ENCODE measurements at regions not wholly inside any gene's neighbourhood (a gene's known extent, or its start where the extent isn't known, plus 50 kb on each side); places are given as distances from the start of the nearest gene placed in this dataset.

DNA sequence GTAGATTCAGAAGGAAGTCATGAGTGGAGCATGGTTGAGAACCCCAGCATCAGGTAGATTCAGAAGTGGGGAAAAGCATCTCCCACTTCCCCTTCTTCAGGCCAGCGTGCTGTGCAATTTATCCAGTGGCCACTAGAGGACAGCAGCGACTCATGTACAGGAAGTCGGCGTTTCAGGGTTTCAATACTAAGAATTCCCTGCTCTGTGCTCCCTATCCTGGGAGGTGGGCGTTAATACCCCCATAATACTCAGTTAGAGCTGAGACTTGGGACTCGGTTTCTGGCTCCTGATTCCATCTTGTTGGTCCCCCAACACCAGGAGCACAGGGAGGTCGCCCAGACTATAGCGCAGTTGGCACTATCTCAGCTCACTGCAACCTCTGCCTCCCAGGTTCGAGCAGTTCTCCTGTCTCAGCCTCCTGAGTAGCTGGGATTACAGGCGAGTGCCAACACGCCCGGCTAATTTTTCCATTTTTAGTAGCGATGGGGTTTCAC lies 75.3 kb upstream of the AMZ2 start (continued):
- TF ChIP-seq ETV5 (CRISPR knock-in tag; IDR thresholded peaks at IDR 0.05; ENCODE audit: borderline replicate concordance) (peak; percentile 41; the same call in 1 of the 2 replicates), CBX2 (IDR thresholded peaks at IDR 0.05; ENCODE audit: low read depth, low read length) (no peak), CBX2 (CRISPR knock-in tag; IDR thresholded peaks at IDR 0.05; ENCODE audit: low read depth) (no peak), ZFYVE20 (CRISPR knock-in tag; IDR thresholded peaks at IDR 0.05; ENCODE audit: borderline replicate concordance, low read depth) (no peak), KAT7 (CRISPR knock-in tag; IDR thresholded peaks at IDR 0.05; ENCODE audit: borderline replicate concordance) (no peak), ZNF446 (CRISPR knock-in tag; IDR thresholded peaks at IDR 0.05) (no peak), POLR2G (IDR thresholded peaks at IDR 0.05; ENCODE audit: low read depth, low read length) (no peak), PAWR (CRISPR knock-in tag; IDR thresholded peaks at IDR 0.05; ENCODE audit: borderline replicate concordance) (no peak), ZNF572 (CRISPR knock-in tag; IDR thresholded peaks at IDR 0.05) (no peak), ZNF460 (CRISPR knock-in tag; IDR thresholded peaks at IDR 0.05; ENCODE audit: borderline replicate concordance) (peak; percentile 42; the same call in 1 of the 2 replicates), ELF3 (CRISPR knock-in tag; IDR thresholded peaks at IDR 0.05) (peak; percentile 65), ZMYM4 (CRISPR knock-in tag; IDR thresholded peaks at IDR 0.05) (no peak; the same call in 1 of the 2 replicates), SIX1 (CRISPR knock-in tag; IDR thresholded peaks at IDR 0.05; ENCODE audit: borderline replicate concordance) (peak; percentile 25; the same call in 1 of the 2 replicates), SP5 (CRISPR knock-in tag; IDR thresholded peaks at IDR 0.05; ENCODE audit: borderline replicate concordance, low read depth) (0 out of 2 replicates have a peak, but pooled peaks have one; percentile 18), ZNF350 (CRISPR knock-in tag; IDR thresholded peaks at IDR 0.05; ENCODE audit: borderline replicate concordance, low read depth) (no peak), ZNF484 (CRISPR knock-in tag; IDR thresholded peaks at IDR 0.05; ENCODE audit: borderline replicate concordance, low read depth) (no peak), NBN (conservative IDR thresholded peaks at IDR 0.05) (no peak), MEIS2 (CRISPR knock-in tag; IDR thresholded peaks at IDR 0.05) (no peak)
- TF ChIP-seq, protein P1, sequence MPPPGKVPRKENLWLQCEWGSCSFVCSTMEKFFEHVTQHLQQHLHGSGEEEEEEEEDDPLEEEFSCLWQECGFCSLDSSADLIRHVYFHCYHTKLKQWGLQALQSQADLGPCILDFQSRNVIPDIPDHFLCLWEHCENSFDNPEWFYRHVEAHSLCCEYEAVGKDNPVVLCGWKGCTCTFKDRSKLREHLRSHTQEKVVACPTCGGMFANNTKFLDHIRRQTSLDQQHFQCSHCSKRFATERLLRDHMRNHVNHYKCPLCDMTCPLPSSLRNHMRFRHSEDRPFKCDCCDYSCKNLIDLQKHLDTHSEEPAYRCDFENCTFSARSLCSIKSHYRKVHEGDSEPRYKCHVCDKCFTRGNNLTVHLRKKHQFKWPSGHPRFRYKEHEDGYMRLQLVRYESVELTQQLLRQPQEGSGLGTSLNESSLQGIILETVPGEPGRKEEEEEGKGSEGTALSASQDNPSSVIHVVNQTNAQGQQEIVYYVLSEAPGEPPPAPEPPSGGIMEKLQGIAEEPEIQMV (CRISPR knock-in tag; IDR thresholded peaks at IDR 0.05; ENCODE audit: low read depth): peak; percentile 41; the same call in 1 of the 2 replicates
- TF ChIP-seq, protein P2, sequence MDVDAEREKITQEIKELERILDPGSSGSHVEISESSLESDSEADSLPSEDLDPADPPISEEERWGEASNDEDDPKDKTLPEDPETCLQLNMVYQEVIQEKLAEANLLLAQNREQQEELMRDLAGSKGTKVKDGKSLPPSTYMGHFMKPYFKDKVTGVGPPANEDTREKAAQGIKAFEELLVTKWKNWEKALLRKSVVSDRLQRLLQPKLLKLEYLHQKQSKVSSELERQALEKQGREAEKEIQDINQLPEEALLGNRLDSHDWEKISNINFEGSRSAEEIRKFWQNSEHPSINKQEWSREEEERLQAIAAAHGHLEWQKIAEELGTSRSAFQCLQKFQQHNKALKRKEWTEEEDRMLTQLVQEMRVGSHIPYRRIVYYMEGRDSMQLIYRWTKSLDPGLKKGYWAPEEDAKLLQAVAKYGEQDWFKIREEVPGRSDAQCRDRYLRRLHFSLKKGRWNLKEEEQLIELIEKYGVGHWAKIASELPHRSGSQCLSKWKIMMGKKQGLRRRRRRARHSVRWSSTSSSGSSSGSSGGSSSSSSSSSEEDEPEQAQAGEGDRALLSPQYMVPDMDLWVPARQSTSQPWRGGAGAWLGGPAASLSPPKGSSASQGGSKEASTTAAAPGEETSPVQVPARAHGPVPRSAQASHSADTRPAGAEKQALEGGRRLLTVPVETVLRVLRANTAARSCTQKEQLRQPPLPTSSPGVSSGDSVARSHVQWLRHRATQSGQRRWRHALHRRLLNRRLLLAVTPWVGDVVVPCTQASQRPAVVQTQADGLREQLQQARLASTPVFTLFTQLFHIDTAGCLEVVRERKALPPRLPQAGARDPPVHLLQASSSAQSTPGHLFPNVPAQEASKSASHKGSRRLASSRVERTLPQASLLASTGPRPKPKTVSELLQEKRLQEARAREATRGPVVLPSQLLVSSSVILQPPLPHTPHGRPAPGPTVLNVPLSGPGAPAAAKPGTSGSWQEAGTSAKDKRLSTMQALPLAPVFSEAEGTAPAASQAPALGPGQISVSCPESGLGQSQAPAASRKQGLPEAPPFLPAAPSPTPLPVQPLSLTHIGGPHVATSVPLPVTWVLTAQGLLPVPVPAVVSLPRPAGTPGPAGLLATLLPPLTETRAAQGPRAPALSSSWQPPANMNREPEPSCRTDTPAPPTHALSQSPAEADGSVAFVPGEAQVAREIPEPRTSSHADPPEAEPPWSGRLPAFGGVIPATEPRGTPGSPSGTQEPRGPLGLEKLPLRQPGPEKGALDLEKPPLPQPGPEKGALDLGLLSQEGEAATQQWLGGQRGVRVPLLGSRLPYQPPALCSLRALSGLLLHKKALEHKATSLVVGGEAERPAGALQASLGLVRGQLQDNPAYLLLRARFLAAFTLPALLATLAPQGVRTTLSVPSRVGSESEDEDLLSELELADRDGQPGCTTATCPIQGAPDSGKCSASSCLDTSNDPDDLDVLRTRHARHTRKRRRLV (CRISPR knock-in tag; IDR thresholded peaks at IDR 0.05): no peak
- TF ChIP-seq, protein P3, sequence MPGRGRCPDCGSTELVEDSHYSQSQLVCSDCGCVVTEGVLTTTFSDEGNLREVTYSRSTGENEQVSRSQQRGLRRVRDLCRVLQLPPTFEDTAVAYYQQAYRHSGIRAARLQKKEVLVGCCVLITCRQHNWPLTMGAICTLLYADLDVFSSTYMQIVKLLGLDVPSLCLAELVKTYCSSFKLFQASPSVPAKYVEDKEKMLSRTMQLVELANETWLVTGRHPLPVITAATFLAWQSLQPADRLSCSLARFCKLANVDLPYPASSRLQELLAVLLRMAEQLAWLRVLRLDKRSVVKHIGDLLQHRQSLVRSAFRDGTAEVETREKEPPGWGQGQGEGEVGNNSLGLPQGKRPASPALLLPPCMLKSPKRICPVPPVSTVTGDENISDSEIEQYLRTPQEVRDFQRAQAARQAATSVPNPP (CRISPR knock-in tag; IDR thresholded peaks at IDR 0.05): no peak
- TF ChIP-seq, protein P4, sequence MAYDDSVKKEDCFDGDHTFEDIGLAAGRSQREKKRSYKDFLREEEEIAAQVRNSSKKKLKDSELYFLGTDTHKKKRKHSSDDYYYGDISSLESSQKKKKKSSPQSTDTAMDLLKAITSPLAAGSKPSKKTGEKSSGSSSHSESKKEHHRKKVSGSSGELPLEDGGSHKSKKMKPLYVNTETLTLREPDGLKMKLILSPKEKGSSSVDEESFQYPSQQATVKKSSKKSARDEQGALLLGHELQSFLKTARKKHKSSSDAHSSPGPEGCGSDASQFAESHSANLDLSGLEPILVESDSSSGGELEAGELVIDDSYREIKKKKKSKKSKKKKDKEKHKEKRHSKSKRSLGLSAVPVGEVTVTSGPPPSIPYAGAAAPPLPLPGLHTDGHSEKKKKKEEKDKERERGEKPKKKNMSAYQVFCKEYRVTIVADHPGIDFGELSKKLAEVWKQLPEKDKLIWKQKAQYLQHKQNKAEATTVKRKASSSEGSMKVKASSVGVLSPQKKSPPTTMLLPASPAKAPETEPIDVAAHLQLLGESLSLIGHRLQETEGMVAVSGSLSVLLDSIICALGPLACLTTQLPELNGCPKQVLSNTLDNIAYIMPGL (CRISPR knock-in tag; IDR thresholded peaks at IDR 0.05; ENCODE audit: borderline replicate concordance in 1 of 2, low read depth in 1 of 2): peak; percentile 61 to 78; a peak in 3 of 4 replicates

Data from HepG2 (cell line).